ENCODE measurements at regions not wholly inside any gene's neighbourhood (a gene's known extent, or its start where the extent isn't known, plus 50 kb on each side); places are given as distances from the start of the nearest gene placed in this dataset.

GRCh38 chr6:167695831-167696230, 130.9 kb upstream of the AFDN start:
- CTCF ChIA-PET (ENCODE audit: low intra/inter-chr PET ratio, low total read pairs) = no interaction called here
- ATAC-seq = no peak
- in situ Hi-C loops (cut with HindIII; ENCODE audit: extremely low pct_ligation_motif_present, low pct_unique_long_range_greater_than_20kb) = no loop called here

GRCh38 chr6:167696296-167696695, 130.4 kb upstream of the AFDN start:
- Histone ChIP-seq H3K27me3 (ENCODE audit: control insufficient read depth in 1 of 2, insufficient read depth in 2 of 2, low read length in 2 of 2) (no peaks in the 10 kb centered on the region), H3K4me3 (replicated peaks in 1 of 3; ENCODE audit: insufficient read depth in 1 of 3, low read depth in 2 of 3, low read length in 3 of 3) (no peak overlapping the region), H3K36me3 (replicated peaks in 1 of 2; ENCODE audit: control insufficient read depth in 1 of 2, insufficient read depth in 2 of 2, low read length in 2 of 2) (no peaks in the 10 kb centered on the region), H4K20me1 (ENCODE audit: insufficient read depth, low read length) (no peaks in the 10 kb centered on the region), H3K4me1 (ENCODE audit: insufficient read depth, low read length) (peaks cover 37% of the 10 kb centered on the region), H2AFZ (ENCODE audit: low read length) (no peak overlapping the region), H3K9ac (ENCODE audit: insufficient read depth, low read depth, low read length) (no peak overlapping the region), H3K79me2 (ENCODE audit: insufficient read depth, low read length) (no peaks in the 10 kb centered on the region), H3K9me3 (ENCODE audit: low read length) (no peaks in the 10 kb centered on the region), H3K4me2 (ENCODE audit: low read depth, low read length) (no peak overlapping the region), H3K27ac (ENCODE audit: extremely low read length, insufficient read depth, low read length) (no peak overlapping the region)
- intact Hi-C loops (cut with micrococcal nuclease; ENCODE audit: unreplicated experiment) = no loop called here
- no TSS peak for BruUV-seq (replicated peaks)
- ChIA-PET CTCF (ENCODE audit: low intra/inter-chr PET ratio, low total read pairs) (no interaction called here), POLR2A (no interaction called here)
- no peak for ATAC-seq
- no peak for DNase-seq (ENCODE audit: low spot score)
- in situ Hi-C loops (cut with HindIII; ENCODE audit: extremely low pct_ligation_motif_present, low pct_unique_long_range_greater_than_20kb) = no loop called here
- 91% methylated on average over 6 of the region's 6 CpGs for WGBS (ENCODE audit: low lambda C conversion rate)
- FAIRE-seq = no peak
- TF ChIP-seq ZFP36L1 (CRISPR knock-in tag; IDR thresholded peaks at IDR 0.05) (no peak), ZNF557 (CRISPR knock-in tag; IDR thresholded peaks at IDR 0.05) (no peak), FLYWCH1 (CRISPR knock-in tag; IDR thresholded peaks at IDR 0.05) (no peak), ZNF616 (CRISPR knock-in tag; IDR thresholded peaks at IDR 0.05; ENCODE audit: low read depth) (no peak), MED8 (CRISPR knock-in tag; IDR thresholded peaks at IDR 0.05; ENCODE audit: insufficient replicate concordance) (no peak), MAX (IDR thresholded peaks at IDR 0.05) (no peak), HIC2 (CRISPR knock-in tag; IDR thresholded peaks at IDR 0.05; ENCODE audit: low read depth) (no peak), FOXO1 (CRISPR knock-in tag; IDR thresholded peaks at IDR 0.05) (no peak)
- TF ChIP-seq, protein P1, sequence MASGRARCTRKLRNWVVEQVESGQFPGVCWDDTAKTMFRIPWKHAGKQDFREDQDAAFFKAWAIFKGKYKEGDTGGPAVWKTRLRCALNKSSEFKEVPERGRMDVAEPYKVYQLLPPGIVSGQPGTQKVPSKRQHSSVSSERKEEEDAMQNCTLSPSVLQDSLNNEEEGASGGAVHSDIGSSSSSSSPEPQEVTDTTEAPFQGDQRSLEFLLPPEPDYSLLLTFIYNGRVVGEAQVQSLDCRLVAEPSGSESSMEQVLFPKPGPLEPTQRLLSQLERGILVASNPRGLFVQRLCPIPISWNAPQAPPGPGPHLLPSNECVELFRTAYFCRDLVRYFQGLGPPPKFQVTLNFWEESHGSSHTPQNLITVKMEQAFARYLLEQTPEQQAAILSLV (CRISPR knock-in tag; IDR thresholded peaks at IDR 0.05; ENCODE audit: borderline replicate concordance) = no peak

More at GRCh38 chr6:167695831-167696230, 130.9 kb upstream of the AFDN start:
- Histone ChIP-seq H3K4me3 (replicated peaks in 1 of 3; ENCODE audit: insufficient read depth in 1 of 3, low read depth in 2 of 3, low read length in 3 of 3) (no peak overlapping the region), H3K4me1 (ENCODE audit: insufficient read depth, low read length) (peaks cover 37% of the 10 kb centered on the region), H3K9me3 (ENCODE audit: low read length) (no peaks in the 10 kb centered on the region), H3K27me3 (ENCODE audit: control insufficient read depth in 1 of 2, insufficient read depth in 2 of 2, low read length in 2 of 2) (no peaks in the 10 kb centered on the region), H4K20me1 (ENCODE audit: insufficient read depth, low read length) (no peaks in the 10 kb centered on the region), H3K79me2 (ENCODE audit: insufficient read depth, low read length) (no peaks in the 10 kb centered on the region), H2AFZ (ENCODE audit: low read length) (no peak overlapping the region), H3K9ac (ENCODE audit: insufficient read depth, low read depth, low read length) (no peak overlapping the region), H3K36me3 (replicated peaks in 1 of 2; ENCODE audit: control insufficient read depth in 1 of 2, insufficient read depth in 2 of 2, low read length in 2 of 2) (no peaks in the 10 kb centered on the region), H3K27ac (ENCODE audit: extremely low read length, insufficient read depth, low read length) (no peak overlapping the region), H3K4me2 (ENCODE audit: low read depth, low read length) (no peak overlapping the region)
- WGBS (ENCODE audit: low lambda C conversion rate) = 92% methylated on average over 13 of the region's 13 CpGs
- no TSS peak for BruUV-seq (replicated peaks)
- no peak for FAIRE-seq
- no peak for DNase-seq (ENCODE audit: low spot score)
- TF ChIP-seq SMYD3 (CRISPR knock-in tag; IDR thresholded peaks at IDR 0.05) = no peak
- TF ChIP-seq KDM3A (CRISPR knock-in tag; IDR thresholded peaks at IDR 0.05; ENCODE audit: low read depth) = no peak
- TF ChIP-seq MLLT10 (CRISPR knock-in tag; IDR thresholded peaks at IDR 0.05) = no peak
- TF ChIP-seq RAD51 (IDR thresholded peaks at IDR 0.05; ENCODE audit: borderline replicate concordance) = no peak
- no peak for TF ChIP-seq TCF12 (IDR thresholded peaks at IDR 0.05)
- TF ChIP-seq TCF12 (CRISPR knock-in tag; IDR thresholded peaks at IDR 0.05) = no peak
- no peak for TF ChIP-seq JARID2 (CRISPR knock-in tag; IDR thresholded peaks at IDR 0.05; ENCODE audit: insufficient replicate concordance)
- no peak for TF ChIP-seq GPN1 (CRISPR knock-in tag; IDR thresholded peaks at IDR 0.05; ENCODE audit: borderline replicate concordance)
- TF ChIP-seq ZBTB8A (CRISPR knock-in tag; IDR thresholded peaks at IDR 0.05; ENCODE audit: borderline replicate concordance, low read depth) = no peak
- TF ChIP-seq, protein P2, sequence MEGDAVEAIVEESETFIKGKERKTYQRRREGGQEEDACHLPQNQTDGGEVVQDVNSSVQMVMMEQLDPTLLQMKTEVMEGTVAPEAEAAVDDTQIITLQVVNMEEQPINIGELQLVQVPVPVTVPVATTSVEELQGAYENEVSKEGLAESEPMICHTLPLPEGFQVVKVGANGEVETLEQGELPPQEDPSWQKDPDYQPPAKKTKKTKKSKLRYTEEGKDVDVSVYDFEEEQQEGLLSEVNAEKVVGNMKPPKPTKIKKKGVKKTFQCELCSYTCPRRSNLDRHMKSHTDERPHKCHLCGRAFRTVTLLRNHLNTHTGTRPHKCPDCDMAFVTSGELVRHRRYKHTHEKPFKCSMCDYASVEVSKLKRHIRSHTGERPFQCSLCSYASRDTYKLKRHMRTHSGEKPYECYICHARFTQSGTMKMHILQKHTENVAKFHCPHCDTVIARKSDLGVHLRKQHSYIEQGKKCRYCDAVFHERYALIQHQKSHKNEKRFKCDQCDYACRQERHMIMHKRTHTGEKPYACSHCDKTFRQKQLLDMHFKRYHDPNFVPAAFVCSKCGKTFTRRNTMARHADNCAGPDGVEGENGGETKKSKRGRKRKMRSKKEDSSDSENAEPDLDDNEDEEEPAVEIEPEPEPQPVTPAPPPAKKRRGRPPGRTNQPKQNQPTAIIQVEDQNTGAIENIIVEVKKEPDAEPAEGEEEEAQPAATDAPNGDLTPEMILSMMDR (CRISPR knock-in tag; IDR thresholded peaks at IDR 0.05) = no peak
- no peak for TF ChIP-seq ZNF350 (CRISPR knock-in tag; IDR thresholded peaks at IDR 0.05; ENCODE audit: borderline replicate concordance, low read depth)
- TF ChIP-seq ZFAT (CRISPR knock-in tag; conservative IDR thresholded peaks at IDR 0.05) = no peak
- TF ChIP-seq ZBTB20 (CRISPR knock-in tag; IDR thresholded peaks at IDR 0.05; ENCODE audit: borderline replicate concordance, low read depth) = no peak
- POLR2A ChIA-PET = no interaction called here
- intact Hi-C loops (cut with micrococcal nuclease; ENCODE audit: unreplicated experiment) = no loop called here
